HG02588 (cell line): ENCODE measurements at regions not wholly inside any gene's neighbourhood (a gene's known extent, or its start where the extent isn't known, plus 50 kb on each side); places are given as distances from the start of the nearest gene placed in this dataset.

Source experiments
- ATAC-seq: cut with Tn5 transposase; IDR thresholded peaks from one replicate; pipeline ENCODE4 v1.9.1; 2021; ENCODE audit warnings: mild to moderate bottlenecking, moderate library complexity; ENCODE audit not compliant: unreplicated experiment

DNA sequence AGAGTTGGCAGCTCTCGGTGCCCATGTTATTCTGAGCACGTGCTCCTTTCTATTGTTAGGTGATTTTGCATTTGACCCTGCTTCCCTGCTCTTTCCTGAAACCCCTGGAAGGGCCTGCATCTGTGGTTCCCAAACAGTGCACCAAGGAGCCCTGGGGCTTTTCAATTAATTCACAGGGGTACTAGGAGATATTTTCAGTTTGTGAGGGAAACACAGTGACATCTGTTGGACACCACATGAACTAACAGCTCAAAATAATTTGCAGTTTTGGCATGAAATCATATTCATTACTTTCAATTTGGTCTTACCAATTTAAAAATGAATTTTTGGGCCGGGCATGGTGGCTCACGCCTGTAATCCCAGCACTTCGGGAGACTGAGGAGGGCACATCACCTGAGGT is 156.6 kb downstream of the GATB start:
- ATAC-seq, result no peak

DNA sequence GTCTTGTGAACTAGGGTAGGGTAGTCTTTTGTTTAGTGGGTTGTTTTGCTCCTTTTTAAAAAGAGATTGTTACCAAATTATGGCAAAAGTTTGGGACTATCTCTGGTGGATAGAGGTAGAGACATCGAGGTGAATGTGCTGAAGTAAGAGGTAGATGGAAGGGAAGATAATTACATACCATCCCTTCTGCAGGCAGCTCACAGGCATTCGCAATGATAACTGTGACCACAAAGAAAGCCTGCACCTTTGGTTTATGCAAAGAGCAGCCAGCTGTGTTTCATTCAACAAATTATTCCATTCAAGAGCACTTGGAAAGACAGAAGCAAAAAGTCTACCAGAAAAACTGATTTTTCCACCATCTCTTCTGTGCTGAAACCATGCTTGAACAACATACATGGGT is 155.6 kb downstream of the GATB start:
- no peak for ATAC-seq

DNA sequence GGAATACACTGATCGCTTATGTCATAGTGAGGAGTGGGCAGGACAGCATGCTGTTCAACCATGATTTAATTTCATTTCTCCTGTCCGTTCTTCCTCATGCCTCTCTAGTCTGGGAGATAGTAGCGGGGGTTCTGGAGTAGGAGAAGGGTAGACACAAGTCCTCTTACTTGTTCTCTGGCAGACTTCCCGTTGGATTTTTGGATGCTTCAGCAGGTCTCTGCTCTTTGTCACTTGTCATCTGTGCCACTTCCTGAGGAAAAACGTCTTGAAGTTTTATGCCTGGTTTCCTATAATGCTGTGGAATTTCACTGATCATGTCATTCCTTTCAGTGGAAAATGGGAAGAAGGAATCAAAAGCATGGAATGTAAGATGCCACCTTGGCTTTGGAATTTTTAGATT is 154.7 kb downstream of the GATB start:
- no peak for ATAC-seq

DNA sequence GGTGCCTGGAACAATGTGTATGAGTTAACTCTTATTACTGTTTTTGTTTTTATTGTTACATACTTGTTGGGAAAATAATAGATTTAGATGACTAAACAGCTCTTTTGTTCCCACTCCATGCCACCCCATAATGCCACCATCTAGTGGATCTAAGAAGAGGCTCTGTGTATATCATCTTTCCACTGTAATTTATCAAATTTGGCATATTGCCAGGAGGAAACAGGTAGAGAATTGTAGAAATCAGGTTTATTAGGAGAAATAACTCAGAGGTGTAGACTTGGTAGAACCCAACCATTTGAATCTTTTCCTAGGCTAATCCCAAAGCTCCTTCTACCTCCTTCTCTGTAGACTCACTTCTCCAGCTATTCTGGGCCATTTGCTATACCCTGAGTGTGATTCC is 150.6 kb downstream of the GATB start:
- ATAC-seq, result no peak

DNA sequence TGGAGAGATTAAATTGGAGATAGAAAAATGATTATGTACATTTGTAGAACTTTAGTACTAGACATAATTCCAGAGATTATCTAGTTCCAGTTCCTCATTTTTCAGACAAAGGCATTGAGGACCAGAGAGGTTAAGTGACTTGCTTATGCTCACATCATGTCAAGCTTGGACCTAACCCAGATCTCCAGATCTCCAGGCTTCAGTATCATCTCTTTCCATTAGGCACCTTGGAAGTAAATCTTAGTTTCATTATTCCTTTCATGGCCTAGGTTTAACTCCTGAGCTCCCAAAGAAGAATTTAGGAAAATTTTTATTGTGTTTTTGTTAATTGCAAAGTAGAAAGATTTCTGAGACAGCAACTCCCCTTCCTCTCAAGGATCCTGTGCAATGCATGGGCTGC is 148.8 kb downstream of the GATB start:
- no peak for ATAC-seq

DNA sequence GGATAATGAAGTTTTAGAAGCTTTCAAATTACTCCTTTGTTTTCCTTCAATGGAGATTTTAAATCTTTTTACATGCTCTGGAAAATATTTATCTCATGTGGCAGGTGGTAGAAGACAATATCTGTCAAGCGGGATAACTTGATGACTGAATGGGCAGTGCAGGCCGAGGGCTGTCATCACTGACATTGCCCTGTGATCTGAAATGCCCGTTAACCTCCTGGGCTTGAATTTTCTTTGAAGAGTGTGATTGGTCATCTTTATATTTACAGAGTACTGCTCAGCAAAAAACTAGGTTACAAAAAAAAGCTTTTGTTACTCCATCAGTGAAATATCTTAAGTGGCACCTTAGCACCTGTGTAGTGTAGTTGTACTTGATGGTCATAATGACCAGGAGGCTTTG is 147.5 kb downstream of the GATB start:
- ATAC-seq, result no peak

DNA sequence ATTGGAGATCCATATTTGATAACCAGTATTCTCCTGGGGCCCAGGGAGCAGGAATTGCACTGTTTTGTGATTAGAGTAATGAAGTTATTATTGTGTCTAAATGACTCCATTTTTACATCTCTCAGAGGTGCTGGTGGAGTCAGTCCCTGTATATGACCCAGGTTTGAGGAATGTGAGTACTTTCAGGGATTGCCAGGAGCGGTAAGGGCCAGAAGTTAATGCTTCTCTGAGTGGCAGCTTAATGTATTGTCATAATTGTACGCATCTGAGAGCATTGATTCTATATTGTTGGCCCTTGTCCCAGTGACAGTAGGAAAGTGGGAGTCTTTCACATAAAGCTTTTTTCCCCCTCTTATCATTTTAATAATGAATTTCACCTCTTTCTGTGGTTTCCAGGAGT is 146.2 kb downstream of the GATB start:
- no peak for ATAC-seq

DNA sequence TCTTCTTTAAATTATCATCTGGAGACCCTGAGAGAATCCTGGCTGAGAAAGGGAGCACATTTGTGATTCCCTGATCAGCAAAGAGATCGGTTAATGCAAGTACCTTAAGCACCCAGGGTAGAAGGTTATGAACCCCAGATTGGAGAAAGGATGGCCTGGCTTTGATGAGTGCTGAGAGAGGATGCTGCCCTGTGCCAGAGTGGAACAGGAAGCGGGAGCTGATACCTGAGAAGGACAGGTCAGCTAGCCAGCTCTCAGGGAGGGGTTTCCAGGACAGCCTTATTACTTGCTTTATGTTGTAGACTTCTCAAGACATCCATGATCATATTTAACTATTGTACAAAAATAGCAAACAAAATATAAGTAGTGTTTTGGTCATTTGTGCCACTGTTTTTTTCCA is 141.9 kb downstream of the GATB start:
- ATAC-seq, result no peak

DNA sequence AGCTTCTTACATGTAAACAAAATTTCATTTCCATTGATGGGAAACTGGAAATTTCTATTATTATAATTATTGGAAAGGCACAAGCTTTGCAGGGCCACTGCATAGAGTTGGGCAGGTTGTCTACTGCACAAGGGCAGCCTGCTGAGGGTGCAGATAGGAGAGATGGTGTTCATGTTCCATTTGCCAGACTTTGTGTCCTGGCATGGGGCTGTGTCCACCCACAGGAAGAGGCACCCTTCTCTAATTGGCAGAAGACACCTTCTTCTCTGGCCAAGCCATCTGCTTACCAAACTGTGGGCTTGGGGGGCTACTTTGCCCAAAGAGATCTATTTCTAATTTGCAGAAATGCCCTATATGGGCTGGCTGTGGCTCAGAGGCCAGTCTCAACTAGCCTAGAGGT is 140.7 kb downstream of the GATB start:
- no peak for ATAC-seq
